ENCODE measurements at regions not wholly inside any gene's neighbourhood (a gene's known extent, or its start where the extent isn't known, plus 50 kb on each side); places are given as distances from the start of the nearest gene placed in this dataset.

DNA sequence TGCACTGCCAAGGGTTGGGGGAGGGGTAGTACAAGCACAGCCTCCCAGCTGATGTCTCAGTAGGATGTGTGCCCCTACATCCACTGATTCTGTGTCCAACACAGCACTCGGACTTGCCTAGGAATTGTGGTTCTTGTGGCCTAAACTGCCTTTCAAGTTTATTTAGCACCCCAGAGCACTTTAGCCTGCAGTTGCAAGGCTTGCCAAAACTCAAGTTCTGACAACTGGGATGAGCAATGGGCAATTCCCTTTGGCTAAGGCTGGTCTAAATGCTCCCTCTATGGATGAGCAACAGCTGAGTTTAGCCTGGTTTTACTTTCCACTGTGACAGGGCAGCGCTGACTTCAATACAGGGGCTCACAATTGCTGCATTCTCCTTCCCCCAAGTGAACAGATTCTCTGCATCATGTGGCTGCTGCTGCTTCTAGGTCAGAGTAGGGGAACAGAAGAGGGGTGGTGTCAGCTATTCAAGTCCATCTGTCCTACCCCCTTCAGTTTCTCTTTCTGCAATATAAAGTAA lies 471.5 kb downstream of the PIK3C3 start:
- H3K27me3 ChIP-seq (replicated peaks), result no peaks in the 10 kb centered on the region
- in situ Hi-C loops (cut with HindIII; ENCODE audit: low pct_ligation_motif_present, low sequenced_read_pairs), result no loop called here
- no peak for DNase-seq
- H3K27ac ChIP-seq, result no peak overlapping the region
- no peaks in the 10 kb centered on the region for H3K36me3 ChIP-seq (replicated peaks)
- TF ChIP-seq, protein P1, sequence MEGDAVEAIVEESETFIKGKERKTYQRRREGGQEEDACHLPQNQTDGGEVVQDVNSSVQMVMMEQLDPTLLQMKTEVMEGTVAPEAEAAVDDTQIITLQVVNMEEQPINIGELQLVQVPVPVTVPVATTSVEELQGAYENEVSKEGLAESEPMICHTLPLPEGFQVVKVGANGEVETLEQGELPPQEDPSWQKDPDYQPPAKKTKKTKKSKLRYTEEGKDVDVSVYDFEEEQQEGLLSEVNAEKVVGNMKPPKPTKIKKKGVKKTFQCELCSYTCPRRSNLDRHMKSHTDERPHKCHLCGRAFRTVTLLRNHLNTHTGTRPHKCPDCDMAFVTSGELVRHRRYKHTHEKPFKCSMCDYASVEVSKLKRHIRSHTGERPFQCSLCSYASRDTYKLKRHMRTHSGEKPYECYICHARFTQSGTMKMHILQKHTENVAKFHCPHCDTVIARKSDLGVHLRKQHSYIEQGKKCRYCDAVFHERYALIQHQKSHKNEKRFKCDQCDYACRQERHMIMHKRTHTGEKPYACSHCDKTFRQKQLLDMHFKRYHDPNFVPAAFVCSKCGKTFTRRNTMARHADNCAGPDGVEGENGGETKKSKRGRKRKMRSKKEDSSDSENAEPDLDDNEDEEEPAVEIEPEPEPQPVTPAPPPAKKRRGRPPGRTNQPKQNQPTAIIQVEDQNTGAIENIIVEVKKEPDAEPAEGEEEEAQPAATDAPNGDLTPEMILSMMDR (IDR thresholded peaks at IDR 0.05; ENCODE audit: low read depth, low read length, missing control alignments), result no peak
- H3K4me3 ChIP-seq (ENCODE audit: low read depth, low read length), result no peak overlapping the region

DNA sequence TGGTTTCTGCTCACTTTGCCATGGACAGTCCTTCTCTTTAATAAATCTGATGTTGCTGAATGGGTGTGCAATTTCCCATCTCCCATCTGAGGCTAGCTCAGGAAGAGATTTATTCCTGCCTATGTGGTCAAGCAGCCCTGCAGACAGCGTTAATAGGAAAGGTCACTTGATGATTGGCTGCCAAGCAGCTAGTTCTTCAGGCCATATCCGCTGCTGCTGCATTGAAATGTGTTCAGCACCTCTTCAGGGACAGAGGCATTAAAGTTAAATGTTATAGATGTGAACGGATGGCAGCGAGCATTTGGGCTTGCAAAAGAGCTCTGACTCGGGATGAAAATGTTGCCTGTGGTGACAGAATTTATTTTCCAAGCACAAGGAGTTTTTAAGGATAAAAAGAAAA lies 474.2 kb downstream of the PIK3C3 start:
- TF ChIP-seq, protein P1 (IDR thresholded peaks at IDR 0.05; ENCODE audit: low read depth, low read length, missing control alignments), result no peak
- Histone ChIP-seq H3K27ac (no peak overlapping the region), H3K36me3 (replicated peaks) (no peaks in the 10 kb centered on the region), H3K27me3 (replicated peaks) (no peaks in the 10 kb centered on the region), H3K4me3 (ENCODE audit: low read depth, low read length) (no peak overlapping the region)
- in situ Hi-C loops (cut with HindIII; ENCODE audit: low pct_ligation_motif_present, low sequenced_read_pairs), result no loop called here
- no peak for DNase-seq

DNA sequence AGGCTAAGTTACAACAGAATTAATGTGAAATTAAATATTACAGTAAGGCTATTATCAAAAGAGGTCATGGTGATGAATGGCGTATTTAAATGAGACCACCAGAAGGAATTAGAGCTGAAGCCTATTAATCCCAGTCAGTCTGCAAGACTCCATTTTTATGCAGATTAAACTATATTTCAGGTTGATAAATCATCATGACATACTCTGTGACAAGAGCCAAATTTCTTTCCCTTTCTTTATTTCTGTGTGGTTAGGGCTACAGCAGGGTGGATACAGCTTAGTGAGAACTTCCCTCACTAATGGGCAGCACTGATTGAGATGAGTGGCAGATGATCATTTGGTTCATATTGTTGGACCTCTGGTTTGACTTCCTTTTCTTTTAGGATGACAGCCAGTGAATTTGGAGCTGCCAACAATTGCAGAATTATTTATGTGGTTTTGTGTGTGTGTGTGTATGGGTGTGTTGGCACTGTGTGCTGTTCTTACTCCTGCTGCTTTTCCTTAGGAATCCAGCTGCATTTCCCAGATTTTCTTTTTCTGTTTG lies 481.3 kb downstream of the PIK3C3 start:
- TF ChIP-seq, protein P1 (IDR thresholded peaks at IDR 0.05; ENCODE audit: low read depth, low read length, missing control alignments), result no peak
- no peak for DNase-seq
- in situ Hi-C loops (cut with HindIII; ENCODE audit: low pct_ligation_motif_present, low sequenced_read_pairs), result no loop called here

GRCh38 chr18:42437001-42437400 lies 482.0 kb downstream of the PIK3C3 start:
- Histone ChIP-seq H3K4me3 (ENCODE audit: low read depth, low read length) (no peak overlapping the region), H3K27ac (no peak overlapping the region), H3K36me3 (replicated peaks) (no peaks in the 10 kb centered on the region), H3K27me3 (replicated peaks) (no peaks in the 10 kb centered on the region)
- TF ChIP-seq, protein P1 (IDR thresholded peaks at IDR 0.05; ENCODE audit: low read depth, low read length, missing control alignments), result no peak
- no peak for DNase-seq
- in situ Hi-C loops (cut with HindIII; ENCODE audit: low pct_ligation_motif_present, low sequenced_read_pairs), result no loop called here

More for the DNA sequence above, 481.3 kb downstream of the PIK3C3 start:
- H3K27me3 ChIP-seq (replicated peaks), result no peaks in the 10 kb centered on the region
- H3K36me3 ChIP-seq (replicated peaks), result no peaks in the 10 kb centered on the region
- no peak overlapping the region for H3K4me3 ChIP-seq (ENCODE audit: low read depth, low read length)
- no peak overlapping the region for H3K27ac ChIP-seq

DNA sequence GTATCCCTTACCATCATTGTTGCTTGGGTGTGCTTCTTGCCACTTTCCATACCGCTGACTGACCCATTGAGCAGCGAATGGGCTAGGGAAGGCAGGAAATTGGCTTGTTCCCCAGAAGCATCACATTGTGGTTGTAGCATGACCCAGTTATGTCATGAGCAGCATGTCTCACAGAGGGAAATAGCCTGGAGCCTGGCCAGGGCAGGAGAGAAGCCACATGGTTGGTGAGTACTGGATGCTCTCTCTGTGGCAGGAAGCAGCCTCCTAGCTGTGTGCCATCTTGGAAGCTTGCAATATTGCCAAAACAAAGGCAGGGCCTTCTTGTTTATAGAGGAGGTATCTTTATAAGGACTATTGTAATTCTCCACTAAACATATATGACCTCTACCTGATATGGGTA lies 482.6 kb downstream of the PIK3C3 start:
- in situ Hi-C loops (cut with HindIII; ENCODE audit: low pct_ligation_motif_present, low sequenced_read_pairs), result no loop called here
- Histone ChIP-seq H3K27ac (no peak overlapping the region), H3K36me3 (replicated peaks) (no peaks in the 10 kb centered on the region), H3K27me3 (replicated peaks) (no peaks in the 10 kb centered on the region), H3K4me3 (ENCODE audit: low read depth, low read length) (no peak overlapping the region)
- TF ChIP-seq, protein P1 (IDR thresholded peaks at IDR 0.05; ENCODE audit: low read depth, low read length, missing control alignments), result no peak
- peak; percentile 22 for DNase-seq

DNA sequence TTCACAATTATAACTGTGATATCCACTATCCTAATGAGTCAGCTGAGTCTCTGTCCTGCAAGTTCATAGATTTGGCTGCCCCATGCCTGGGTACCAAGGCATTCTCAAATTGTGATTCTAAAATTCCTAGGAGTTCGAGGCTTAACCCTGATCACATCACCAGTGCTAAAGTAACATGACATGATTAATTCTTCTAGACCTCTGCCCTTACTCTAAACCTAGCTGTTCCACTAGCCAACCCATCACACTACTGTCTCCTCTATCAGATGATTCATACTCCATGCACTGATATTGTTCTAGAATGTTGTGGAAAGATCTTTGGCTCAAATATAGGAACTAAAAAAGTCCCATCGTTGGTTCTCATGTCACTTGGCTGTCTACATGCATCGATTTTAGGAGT lies 487.6 kb downstream of the PIK3C3 start:
- peak; percentile 9 for DNase-seq
- TF ChIP-seq, protein P1 (IDR thresholded peaks at IDR 0.05; ENCODE audit: low read depth, low read length, missing control alignments), result no peak
- H3K36me3 ChIP-seq (replicated peaks), result no peaks in the 10 kb centered on the region

More for the DNA sequence above, 487.6 kb downstream of the PIK3C3 start:
- in situ Hi-C loops (cut with HindIII; ENCODE audit: low pct_ligation_motif_present, low sequenced_read_pairs), result no loop called here
- H3K27ac ChIP-seq, result no peak overlapping the region
- no peak overlapping the region for H3K4me3 ChIP-seq (ENCODE audit: low read depth, low read length)
- no peaks in the 10 kb centered on the region for H3K27me3 ChIP-seq (replicated peaks)

Measured in brain microvascular endothelial cell (primary cell).